B cell (primary cell): ENCODE measurements at regions not wholly inside any gene's neighbourhood (a gene's known extent, or its start where the extent isn't known, plus 50 kb on each side); places are given as distances from the start of the nearest gene placed in this dataset.

Experiments used
- ATAC-seq: fragments of 200-7000 bp; cut with Tn5 transposase; one replicate; pipeline ENCODE4 v1.10.0; 2021; ENCODE audit warnings: low read depth, mild to moderate bottlenecking, moderate number of reproducible peaks, moderate library complexity
- CTCF ChIA-PET: fragments of 350-600 bp; sonication (Branson Sonifier 250); formaldehyde crosslinking; loops from one replicate; lab custom pipeline; 2021; ENCODE audit warnings: antibody characterized with exemption, inconsistent platforms; lab: Charles Lee
- POLR2A ChIA-PET: fragments of 350-600 bp; sonication (Branson Sonifier 250); formaldehyde crosslinking; loops from one replicate; lab custom pipeline; 2021; ENCODE audit warnings: antibody characterized with exemption; lab: Charles Lee
- DNase-seq: peaks from one replicate; pipeline ENCODE4 v3.0.0; 2013
- H2AFZ ChIP-seq: 2 replicates; pipeline ENCODE4 v1.6.1; 2012; ENCODE audit warnings: mild to moderate bottlenecking, low read depth, low read length; ENCODE audit not compliant: insufficient read depth, poor library complexity, severe bottlenecking
- H3K27ac ChIP-seq, 2 donors: 1 replicate in 1 of 2; 2 replicates in 1 of 2; pipeline ENCODE4 v1.5.1; 2012 to 2013; ENCODE audit warnings: low read length in 2 of 2, mild to moderate bottlenecking in 2 of 2, moderate library complexity in 1 of 2
- H3K27me3 ChIP-seq, 4 experiments: fragments of 200-600 bp in 1 of 4; sonication (generic) in 1 of 4; replicated peaks in 1 of 4; 1 replicate in 2 of 4; 2 replicates in 2 of 4; pipeline versions ENCODE4 v1.6.1 to v1.7.0; 2013 to 2016; ENCODE audit warnings: low read length in 3 of 4, mild to moderate bottlenecking in 2 of 4, mixed read lengths in 1 of 4, moderate library complexity in 1 of 4; ENCODE audit not compliant: insufficient read depth in 4 of 4, control insufficient read depth in 3 of 4; ENCODE audit errors: control extremely low read depth in 1 of 4
- H3K36me3 ChIP-seq, 2 experiments: replicated peaks in 1 of 2; 1 replicate in 1 of 2; 2 replicates in 1 of 2; pipeline versions ENCODE4 v1.6.1 to v1.7.1; 2013; ENCODE audit warnings: low read length in 1 of 2; ENCODE audit not compliant: insufficient read depth in 2 of 2, control insufficient read depth in 1 of 2; ENCODE audit errors: control extremely low read depth in 1 of 2, extremely low read depth in 1 of 2
- H3K4me1 ChIP-seq, 2 donors: fragments of 200-600 bp in 1 of 2; sonication (generic) in 1 of 2; 1 replicate in 1 of 2; 2 replicates in 1 of 2; pipeline versions ENCODE4 v1.5.1 to v1.6.1; 2013 to 2017; ENCODE audit warnings: low read length in 2 of 2; ENCODE audit not compliant: control insufficient read depth in 2 of 2, insufficient read depth in 2 of 2
- H3K4me2 ChIP-seq: replicated peaks from 2 replicates; pipeline ENCODE3; 2012; ENCODE audit warnings: mild to moderate bottlenecking, low read depth, low read length; ENCODE audit not compliant: poor library complexity, severe bottlenecking
- H3K4me3 ChIP-seq, 5 experiments: fragments of 200-600 bp in 1 of 5; sonication (generic) in 1 of 5; 1 replicate in 3 of 5; 2 replicates in 2 of 5; pipeline versions ENCODE4 v1.5.1 to v1.7.0; 2011 to 2016; ENCODE audit warnings: low read length in 4 of 5, mild to moderate bottlenecking in 4 of 5, low read depth in 2 of 5, control low read depth in 1 of 5, moderate library complexity in 1 of 5; ENCODE audit not compliant: insufficient read depth in 1 of 5; ENCODE audit errors: control extremely low read depth in 1 of 5, extremely low read depth in 1 of 5
- H3K79me2 ChIP-seq: fragments of 200-600 bp; sonication (generic); one replicate; pipeline ENCODE4 v1.6.0; 2016; ENCODE audit warnings: low read length; ENCODE audit not compliant: control insufficient read depth, insufficient read depth
- H3K9ac ChIP-seq: fragments of 200-600 bp; sonication (generic); 2 replicates; pipeline ENCODE4 v1.6.1; 2017; ENCODE audit warnings: mild to moderate bottlenecking, low read length, moderate library complexity
- H3K9me3 ChIP-seq, 3 donors: one replicate each; pipeline versions ENCODE4 v1.6.1 to v1.7.1; 2013; ENCODE audit warnings: low read length in 2 of 3; ENCODE audit not compliant: control insufficient read depth in 2 of 3, insufficient read depth in 1 of 3; ENCODE audit errors: control extremely low read depth in 1 of 3
- H4K20me1 ChIP-seq: 2 replicates; pipeline ENCODE4 v1.6.0; 2012; ENCODE audit warnings: mild to moderate bottlenecking, low read length; ENCODE audit not compliant: insufficient read depth, control insufficient read depth, poor library complexity, severe bottlenecking
- H3K27ac Mint-ChIP-seq: one replicate; pipeline ENCODE4 v1.8.0; 2021; ENCODE audit warnings: mixed read lengths
- H3K27me3 Mint-ChIP-seq: one replicate; pipeline ENCODE4 v1.8.0; 2021; ENCODE audit warnings: mixed read lengths
- H3K4me1 Mint-ChIP-seq: one replicate; pipeline ENCODE4 v1.8.0; 2021; ENCODE audit warnings: mixed read lengths
- H3K4me3 Mint-ChIP-seq: one replicate; pipeline ENCODE4 v1.8.0; 2021; ENCODE audit warnings: mixed read lengths
- H3K9me3 Mint-ChIP-seq: one replicate; pipeline ENCODE4 v1.8.0; 2022; ENCODE audit warnings: mixed read lengths; ENCODE audit not compliant: insufficient read depth
- CTCF ChIP-seq: fragments of 200-600 bp; IDR thresholded peaks from one replicate; pipeline ENCODE4 v1.8.0; 2022; ENCODE audit warnings: antibody characterized with exemption, mild to moderate bottlenecking
- EZH2 ChIP-seq: IDR thresholded peaks from 2 replicates; pipeline ENCODE4 v1.6.1; 2012; ENCODE audit warnings: borderline replicate concordance, low read depth, mild to moderate bottlenecking, moderate library complexity, low read length; ENCODE audit not compliant: insufficient read depth, poor library complexity, severe bottlenecking
- WGBS: methylation state at CpG from one replicate; pipeline ENCODE4 v1.1.5; 2013; ENCODE audit warnings: missing lambda C conversion rate; ENCODE audit not compliant: insufficient coverage; 5-methylcytosine and 5-hydroxymethylcytosine counted together
- intact Hi-C: fragments of 100-400 bp; cut with micrococcal nuclease; formaldehyde crosslinking; loops from one replicate; pipeline ENCODE4 v1.10.0; 2022

DNA sequence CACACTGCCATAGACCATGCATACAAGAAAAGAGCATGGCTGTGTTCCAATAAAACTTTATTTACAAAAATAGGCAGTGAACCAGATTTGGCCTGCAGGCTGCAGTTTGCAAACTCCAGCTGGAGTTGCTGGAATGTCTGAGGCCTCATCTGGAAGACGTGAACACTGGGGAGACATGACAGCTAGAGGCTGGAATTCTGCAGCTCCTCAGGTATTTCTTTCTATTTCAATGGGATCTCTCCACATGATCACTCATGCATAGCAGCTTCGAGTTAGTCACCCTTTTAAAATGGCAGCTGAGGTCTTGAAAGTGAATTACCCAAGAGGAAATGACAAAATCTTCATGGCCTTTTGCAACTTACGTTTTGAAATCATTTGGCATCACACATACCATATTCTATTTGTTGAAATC, 52.6 kb upstream of the BET1 start:
- no peak overlapping the region for H3K4me3 Mint-ChIP-seq
- H3K27me3 ChIP-seq, result no peaks in the 10 kb centered on the region
- no peaks in the 10 kb centered on the region for H4K20me1 ChIP-seq
- H3K9me3 ChIP-seq, result no peaks in the 10 kb centered on the region
- H3K27ac ChIP-seq, result no peak overlapping the region
- peaks cover 39% of the 10 kb centered on the region for H3K4me1 Mint-ChIP-seq
- no peak overlapping the region for H3K4me3 ChIP-seq
- intact Hi-C loops, result no loop called here
- no peaks in the 10 kb centered on the region for H3K79me2 ChIP-seq
- ATAC-seq (no peak), DNase-seq (no peak)
- H3K4me1 ChIP-seq, result peaks cover 25 to 28% of the 10 kb centered on the region in 2 donors
- H3K9me3 Mint-ChIP-seq, result no peaks in the 10 kb centered on the region
- H2AFZ ChIP-seq, result no peak overlapping the region
- H3K27ac Mint-ChIP-seq, result no peak overlapping the region
- WGBS, result 50% methylated on average over 2 of the region's 3 CpGs
- H3K9ac ChIP-seq, result no peak overlapping the region
- ChIA-PET CTCF (interaction anchor here (0.7 to 2.7 kb wide), 8 partner anchors 7 to 1634 kb away, joined by 3 to 9 read pairs (median 3); no protein-coding TSS in a partner anchor), POLR2A (no interaction called here)
- no peak for TF ChIP-seq CTCF
- no peak for TF ChIP-seq EZH2
- no peaks in the 10 kb centered on the region for H3K36me3 ChIP-seq
- H3K27me3 Mint-ChIP-seq, result no peaks in the 10 kb centered on the region
- H3K4me2 ChIP-seq, result no peak overlapping the region

GRCh38 chr7:94057955-94058354, 53.8 kb upstream of the BET1 start:
- DNase-seq (no peak), ATAC-seq (no peak)
- no peak overlapping the region for H3K4me2 ChIP-seq
- ChIA-PET POLR2A (no interaction called here), CTCF (interaction anchor here (2.7 kb wide), 1 partner anchor 29 kb away, joined by 9 read pairs; no protein-coding TSS in a partner anchor)
- no peaks in the 10 kb centered on the region for H3K27me3 ChIP-seq
- H3K27ac ChIP-seq, result no peak overlapping the region
- no peaks in the 10 kb centered on the region for H3K27me3 Mint-ChIP-seq
- TF ChIP-seq CTCF (no peak), EZH2 (no peak)
- H3K4me1 ChIP-seq, result peaks cover 20 to 22% of the 10 kb centered on the region in 2 donors
- H4K20me1 ChIP-seq, result no peaks in the 10 kb centered on the region
- H3K36me3 ChIP-seq, result no peaks in the 10 kb centered on the region
- H3K27ac Mint-ChIP-seq, result no peak overlapping the region
- no peak overlapping the region for H3K9ac ChIP-seq
- peaks cover 32% of the 10 kb centered on the region for H3K4me1 Mint-ChIP-seq
- no peak overlapping the region for H3K4me3 ChIP-seq
- H3K4me3 Mint-ChIP-seq, result no peak overlapping the region
- intact Hi-C loops, result loop anchor here (1.0 kb wide), 1 partner anchor 10 kb away; no protein-coding TSS in a partner anchor
- no peaks in the 10 kb centered on the region for H3K9me3 Mint-ChIP-seq
- H3K79me2 ChIP-seq, result no peaks in the 10 kb centered on the region
- 100% methylated on average over 3 of the region's 4 CpGs for WGBS
- H2AFZ ChIP-seq, result no peak overlapping the region
- no peaks in the 10 kb centered on the region for H3K9me3 ChIP-seq
